Ishikawa (cell line): ENCODE measurements at regions not wholly inside any gene's neighbourhood (a gene's known extent, or its start where the extent isn't known, plus 50 kb on each side); places are given as distances from the start of the nearest gene placed in this dataset.

Experiments
- CEBPB ChIP-seq: IDR thresholded peaks from 2 replicates; pipeline ENCODE4 v1.6.1; 2012
- CREB1 ChIP-seq: IDR thresholded peaks from 2 replicates; pipeline ENCODE4 v1.6.1; 2012; ENCODE audit warnings: low read depth
- EP300 ChIP-seq: IDR thresholded peaks from 2 replicates; pipeline ENCODE4 v1.6.1; 2012; ENCODE audit warnings: borderline replicate concordance
- MAX ChIP-seq: IDR thresholded peaks from 2 replicates; pipeline ENCODE4 v1.6.1; 2012
- RAD21 ChIP-seq: IDR thresholded peaks from 2 replicates; pipeline ENCODE4 v1.6.1; 2012; ENCODE audit warnings: low read depth
- REST ChIP-seq: IDR thresholded peaks from 2 replicates; pipeline ENCODE4 v1.6.1; 2012; ENCODE audit warnings: low read depth, mild to moderate bottlenecking
- TEAD4 ChIP-seq: IDR thresholded peaks from 2 replicates; pipeline ENCODE4 v1.6.1; 2012
- YY1 ChIP-seq: IDR thresholded peaks from 2 replicates; pipeline ENCODE4 v1.6.1; 2012; ENCODE audit warnings: low read depth

GRCh38 chr16:74201576-74201975 lies 95.0 kb upstream of the PSMD7 start:
- TF ChIP-seq YY1 (no peak), EP300 (no peak), REST (no peak), RAD21 (no peak), CEBPB (no peak), TEAD4 (no peak), MAX (no peak), CREB1 (no peak)
